ENCODE measurements at regions not wholly inside any gene's neighbourhood (a gene's known extent, or its start where the extent isn't known, plus 50 kb on each side); places are given as distances from the start of the nearest gene placed in this dataset.

GRCh38 chr11:128330203-128330602, 257.2 kb downstream of the ETS1 start:
- no peak for DNase-seq

DNA sequence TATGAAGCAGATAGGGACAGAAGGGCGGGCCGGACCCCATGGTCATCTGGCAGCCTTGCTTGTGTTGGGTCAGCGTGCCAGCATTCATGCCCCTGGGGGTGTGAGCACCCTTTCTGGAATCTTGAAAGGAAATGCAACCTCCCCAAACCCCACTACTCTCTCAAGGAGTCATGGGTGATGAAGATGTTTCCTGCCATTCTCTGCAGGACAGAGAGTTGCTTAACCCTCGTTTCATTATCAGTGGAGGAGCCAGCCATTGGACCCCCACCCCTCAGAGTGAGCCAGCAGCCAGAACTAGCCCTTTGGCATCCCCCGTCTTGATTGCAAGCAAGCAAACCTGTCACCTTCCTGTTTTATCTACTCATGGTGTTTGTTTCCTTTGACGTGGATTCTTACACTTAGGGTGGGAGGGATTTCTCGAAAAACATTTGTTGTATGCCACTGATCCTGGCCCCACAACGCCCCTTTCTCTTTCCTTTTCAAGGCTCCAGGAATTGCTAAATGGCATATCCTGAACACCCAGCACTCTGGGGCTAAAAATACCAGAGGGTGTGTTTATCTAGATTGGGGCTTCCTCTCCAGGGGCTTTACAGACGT, 258.3 kb downstream of the ETS1 start:
- no peak for DNase-seq

GRCh38 chr11:128327274-128327673, 260.1 kb downstream of the ETS1 start:
- no peak for DNase-seq

DNA sequence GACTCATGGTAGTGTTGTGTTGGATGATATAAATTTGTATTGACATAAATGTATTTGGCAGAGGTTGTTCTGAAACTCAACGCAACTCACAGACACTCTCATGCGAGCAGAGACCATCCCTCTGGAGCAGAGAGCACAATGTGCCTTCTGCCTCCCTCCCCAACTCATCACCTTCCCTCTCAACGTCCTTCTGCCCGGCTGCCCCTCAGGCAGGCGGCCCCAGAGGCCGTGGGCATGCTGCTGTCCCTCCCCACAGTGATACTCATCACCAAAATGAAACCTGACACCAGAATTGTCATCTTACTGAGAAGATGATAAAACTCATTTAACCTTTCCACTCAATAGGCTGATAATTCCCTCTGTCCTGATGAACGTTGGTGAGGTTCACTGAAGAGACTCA, 260.6 kb downstream of the ETS1 start:
- no peak for DNase-seq

DNA sequence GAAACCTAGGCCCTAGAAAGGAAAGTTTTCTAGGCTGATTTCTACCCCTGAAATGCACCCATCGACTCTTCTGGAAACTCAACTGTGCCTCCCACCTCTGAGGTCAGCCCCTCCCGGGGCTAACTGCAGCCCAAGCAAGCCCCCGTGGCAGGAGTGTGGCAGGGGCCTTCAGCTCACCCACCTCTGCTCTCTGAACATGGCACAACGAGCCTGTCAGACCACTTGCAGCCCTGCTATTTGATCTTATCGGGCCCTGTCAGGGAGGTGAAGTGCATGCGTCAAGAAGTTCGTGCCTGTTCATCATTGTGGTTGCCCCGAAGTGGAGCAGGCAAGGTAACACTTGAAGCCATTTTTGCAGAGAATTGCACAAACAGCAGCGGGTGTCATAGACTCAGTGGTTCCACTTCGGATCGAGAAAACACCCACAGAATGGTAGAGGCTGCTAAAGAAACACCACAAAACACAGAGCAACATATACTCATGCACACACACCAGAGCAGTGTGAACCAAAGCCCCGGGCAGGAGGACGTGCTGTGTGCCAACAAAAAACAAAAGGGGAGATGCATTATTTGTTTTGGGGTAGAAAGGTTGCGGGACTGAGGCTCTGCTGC, 262.7 kb downstream of the ETS1 start:
- no peak for DNase-seq

DNA sequence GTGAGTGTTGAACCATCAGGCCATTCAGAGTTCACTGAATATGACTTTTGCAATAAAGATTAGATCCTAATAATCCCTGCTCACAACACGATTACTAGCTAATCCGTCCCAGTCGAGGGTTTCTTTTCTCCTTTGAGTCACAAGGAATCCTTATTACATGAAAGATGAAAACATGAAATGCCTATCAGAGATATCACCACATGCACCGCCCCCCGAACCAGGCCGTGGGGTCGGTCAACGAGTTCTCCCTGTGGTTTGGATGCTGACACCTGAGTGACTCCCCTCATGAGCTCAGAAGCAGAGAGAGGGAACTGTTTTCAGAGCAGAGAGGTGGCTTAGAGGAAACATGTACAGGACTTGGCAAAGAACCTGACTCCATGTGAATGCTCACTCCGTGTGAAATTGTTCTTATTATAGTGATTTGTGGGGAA, 263.3 kb downstream of the ETS1 start:
- no peak for DNase-seq

GRCh38 chr11:128323381-128323780, 264.0 kb downstream of the ETS1 start:
- no peak for DNase-seq

GRCh38 chr11:128318856-128319474, 268.4 kb downstream of the ETS1 start:
- no peak for DNase-seq

DNA sequence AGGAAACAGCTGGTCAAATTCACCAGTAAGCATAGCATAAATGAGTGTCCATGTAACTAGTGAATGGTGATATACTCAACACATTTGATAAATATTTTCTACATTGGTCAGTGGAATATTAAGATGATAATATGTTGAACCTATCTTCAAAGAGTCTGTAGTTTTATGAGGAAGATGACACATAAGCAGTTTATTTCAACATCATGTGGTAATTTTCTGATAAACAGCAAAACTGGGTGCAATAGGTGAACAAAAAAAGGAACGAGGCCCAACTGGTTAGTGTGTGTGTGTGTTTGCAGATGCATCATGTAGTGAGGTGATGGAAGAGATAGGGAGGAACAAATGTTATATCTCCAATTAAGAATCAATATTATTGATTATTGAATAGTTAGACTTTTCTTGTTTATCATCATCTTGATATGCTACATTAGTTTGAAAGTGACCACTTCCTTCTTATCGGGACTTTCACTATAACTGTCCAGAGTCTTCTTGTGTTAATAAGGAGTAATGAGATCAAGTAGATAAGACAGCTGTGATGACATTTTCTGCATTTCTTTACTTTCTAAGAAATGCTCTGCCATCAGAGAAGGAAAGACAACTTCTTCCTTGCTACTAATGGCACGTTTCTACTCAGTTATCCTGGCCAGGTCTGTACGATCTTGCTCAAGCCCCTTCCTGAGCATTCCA, 270.7 kb downstream of the ETS1 start:
- DNase-seq: no peak

- no peak for DNase-seq
These were observed 271.4 kb downstream of the ETS1 start for GRCh38 chr11:128315933-128316332.

DNA sequence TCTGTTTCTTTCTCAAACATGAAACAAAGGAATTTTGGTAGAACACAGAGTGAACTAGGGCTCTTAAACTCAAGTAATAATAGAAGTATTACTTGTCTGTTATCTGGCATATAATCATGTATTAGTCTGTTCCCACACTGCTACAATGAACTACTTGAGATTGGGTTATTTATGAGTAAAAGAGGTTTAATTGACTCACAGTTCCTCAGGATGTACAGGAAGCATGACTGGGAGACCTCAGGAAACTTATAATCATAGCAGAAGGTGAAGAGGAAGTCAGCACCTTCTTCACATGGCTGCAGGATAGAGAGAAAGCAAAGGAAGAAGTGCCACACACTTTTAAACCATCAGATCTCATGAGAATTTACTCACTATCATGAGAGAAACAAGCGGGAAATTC, 273.4 kb downstream of the ETS1 start:
- no peak for DNase-seq

- DNase-seq: no peak
These were observed 275.3 kb downstream of the ETS1 start for GRCh38 chr11:128311742-128312719.

- DNase-seq: no peak
These were observed 276.5 kb downstream of the ETS1 start for GRCh38 chr11:128310676-128311445.

DNA sequence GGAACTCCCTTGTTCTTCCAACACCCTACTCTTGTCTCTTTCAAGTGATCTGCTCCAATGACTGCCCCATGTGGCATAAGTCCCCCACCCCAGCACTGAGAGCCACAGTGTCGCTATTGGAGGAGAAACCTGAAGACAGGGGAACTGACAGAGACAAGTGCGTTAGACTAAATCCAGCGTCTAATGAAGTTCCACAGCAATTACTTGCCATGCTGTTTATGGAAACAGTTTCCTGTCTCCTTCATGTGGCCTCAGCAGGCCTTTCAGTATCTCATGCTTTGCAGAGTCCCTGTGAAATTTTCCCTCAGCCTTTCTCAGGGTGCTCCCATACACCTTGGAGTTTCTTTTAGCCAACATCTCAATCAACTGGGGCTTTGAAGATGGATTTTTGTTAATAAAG, 277.4 kb downstream of the ETS1 start:
- DNase-seq: no peak

DNA sequence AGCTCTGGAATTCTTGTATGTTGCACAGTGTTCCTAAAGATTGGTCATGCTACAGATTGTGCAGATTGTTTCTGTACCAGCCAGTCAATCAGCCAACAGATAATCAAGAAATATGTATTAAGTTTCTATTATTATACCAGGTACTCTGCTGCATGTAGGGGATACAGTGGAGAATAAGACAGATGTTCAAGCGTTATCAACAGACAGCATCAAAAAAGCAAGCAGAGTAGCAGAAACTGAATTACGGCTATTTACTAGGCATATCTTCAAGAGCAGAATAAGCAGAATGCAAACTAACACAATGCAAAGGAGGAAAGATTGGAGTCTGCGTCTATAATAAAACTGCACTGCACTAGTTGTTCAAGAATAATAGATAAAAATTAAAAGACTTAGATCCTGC, 278.6 kb downstream of the ETS1 start:
- DNase-seq: no peak

GRCh38 chr11:128305588-128305987, 281.8 kb downstream of the ETS1 start:
- no peak for DNase-seq

DNA sequence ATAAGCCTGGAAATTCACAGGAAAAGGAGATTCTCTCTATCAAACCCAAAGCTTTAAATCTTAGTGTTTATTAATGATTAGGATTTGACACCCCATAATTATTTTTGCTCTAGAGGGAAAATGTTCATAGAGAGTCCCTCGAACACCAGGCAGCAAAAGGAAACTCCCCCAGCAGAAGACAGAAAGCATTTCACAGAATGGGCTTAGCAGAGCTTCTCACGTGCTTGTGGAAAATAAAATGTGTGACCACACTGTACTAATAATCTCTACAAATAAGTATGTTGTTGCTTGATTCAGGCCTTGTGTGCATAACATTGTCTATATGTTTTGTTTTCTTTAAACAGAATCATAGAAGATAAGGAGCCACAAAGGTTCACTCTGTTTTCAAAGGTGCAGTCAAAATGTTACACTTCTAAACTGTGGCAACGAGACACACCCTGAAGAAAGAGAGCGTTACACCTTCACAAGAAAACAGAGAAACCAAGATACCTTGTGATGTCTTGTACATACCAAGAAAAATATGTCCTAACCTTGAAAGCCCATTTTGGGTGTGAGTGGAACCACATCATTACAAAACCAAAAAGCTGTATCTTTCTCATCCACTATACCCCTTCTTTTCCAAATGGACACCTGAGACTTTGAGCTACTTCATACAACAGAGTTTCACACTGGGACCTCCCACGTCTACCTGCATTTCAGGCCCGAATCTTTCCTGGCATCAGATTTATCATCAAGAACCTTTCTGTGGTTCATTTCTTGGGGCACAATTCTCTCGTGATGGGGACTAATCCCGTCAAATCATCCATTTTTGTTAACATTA, 282.5 kb downstream of the ETS1 start:
- no peak for DNase-seq

DNA sequence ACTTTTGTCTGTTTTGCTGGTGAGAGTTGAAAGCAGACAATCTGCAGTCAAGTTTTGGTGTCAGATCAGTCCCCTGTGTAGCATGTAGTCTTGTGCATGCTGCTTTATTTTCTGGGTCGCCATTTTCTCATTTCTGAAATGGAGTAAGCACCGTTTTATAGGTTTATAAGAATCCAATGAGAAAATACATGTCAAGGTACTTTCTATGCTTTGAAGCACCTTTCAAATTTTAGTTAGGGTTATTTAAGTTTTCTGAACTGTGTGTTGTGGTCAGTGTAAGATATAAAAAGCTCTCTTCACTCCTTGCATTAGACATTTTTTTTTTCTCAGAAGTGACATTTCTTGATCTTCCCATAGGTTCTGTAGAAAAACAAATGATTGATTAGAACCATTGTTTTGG, 283.2 kb downstream of the ETS1 start:
- DNase-seq: no peak

DNA sequence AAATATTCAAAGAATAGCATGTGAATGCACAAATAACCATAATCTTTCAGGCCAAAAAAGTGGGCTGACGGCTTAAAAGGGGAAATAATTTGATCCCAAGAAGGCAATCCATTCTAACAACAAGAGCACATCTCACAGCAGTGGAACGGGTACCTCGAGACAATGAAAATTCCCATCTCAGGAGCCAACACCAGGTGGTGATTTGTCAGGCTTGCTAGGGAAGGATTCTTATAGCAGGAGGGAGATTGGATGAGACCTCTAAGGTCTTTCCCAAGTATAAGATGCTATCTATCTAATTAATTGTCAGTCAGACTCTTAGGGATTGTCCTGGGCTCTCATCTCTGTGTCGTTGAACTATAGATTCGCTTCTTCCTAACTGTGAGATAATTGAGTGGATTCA, 284.0 kb downstream of the ETS1 start:
- DNase-seq: no peak
